ENCODE measurements at regions not wholly inside any gene's neighbourhood (a gene's known extent, or its start where the extent isn't known, plus 50 kb on each side); places are given as distances from the start of the nearest gene placed in this dataset.

GRCh38 chr13:83221256-83221655 lies 661.0 kb downstream of the SLITRK1 start:
- H3K9me3 ChIP-seq (ENCODE audit: control insufficient read depth in 2 of 2, insufficient read depth in 1 of 2, low read length in 1 of 2) = no peaks in the 10 kb centered on the region
- no peak overlapping the region for H3K4me3 ChIP-seq (ENCODE audit: low read length in 2 of 2)
- no peaks in the 10 kb centered on the region for H3K36me3 ChIP-seq (ENCODE audit: control insufficient read depth in 2 of 2, insufficient read depth in 2 of 2, low read length in 1 of 2)
- DNase-seq (ENCODE audit: low read depth in 6 of 9, low spot score in 9 of 9) = no peak
- no peaks in the 10 kb centered on the region for H3K27me3 ChIP-seq (ENCODE audit: control insufficient read depth in 2 of 2, insufficient read depth in 1 of 2, low read length in 1 of 2)
- H3K27ac ChIP-seq (ENCODE audit: low read depth in 1 of 2, low read length in 1 of 2) = no peak overlapping the region
- no peaks in the 10 kb centered on the region for H3K4me1 ChIP-seq (ENCODE audit: control insufficient read depth in 2 of 2, insufficient read depth in 2 of 2, low read length in 2 of 2)
- 98% methylated on average over 1 of the region's 1 CpG for WGBS

- H3K27ac ChIP-seq (ENCODE audit: low read depth in 1 of 2, low read length in 1 of 2) = no peak overlapping the region
- no peaks in the 10 kb centered on the region for H3K9me3 ChIP-seq (ENCODE audit: control insufficient read depth in 2 of 2, insufficient read depth in 1 of 2, low read length in 1 of 2)
- WGBS = 97% methylated on average over 2 of the region's 2 CpGs
- no peaks in the 10 kb centered on the region for H3K36me3 ChIP-seq (ENCODE audit: control insufficient read depth in 2 of 2, insufficient read depth in 2 of 2, low read length in 1 of 2)
- no peak for DNase-seq (ENCODE audit: low read depth in 6 of 9, low spot score in 9 of 9)
- H3K4me1 ChIP-seq (ENCODE audit: control insufficient read depth in 2 of 2, insufficient read depth in 2 of 2, low read length in 2 of 2) = no peaks in the 10 kb centered on the region
- no peak overlapping the region for H3K4me3 ChIP-seq (ENCODE audit: low read length in 2 of 2)
- H3K27me3 ChIP-seq (ENCODE audit: control insufficient read depth in 2 of 2, insufficient read depth in 1 of 2, low read length in 1 of 2) = no peaks in the 10 kb centered on the region
These were observed 662.0 kb downstream of the SLITRK1 start for GRCh38 chr13:83220241-83220640.

- no peak for DNase-seq (ENCODE audit: low read depth in 6 of 9, low spot score in 9 of 9)
- no peaks in the 10 kb centered on the region for H3K27me3 ChIP-seq (ENCODE audit: control insufficient read depth in 2 of 2, insufficient read depth in 1 of 2, low read length in 1 of 2)
- no peak overlapping the region for H3K4me3 ChIP-seq (ENCODE audit: low read length in 2 of 2)
- H3K9me3 ChIP-seq (ENCODE audit: control insufficient read depth in 2 of 2, insufficient read depth in 1 of 2, low read length in 1 of 2) = no peaks in the 10 kb centered on the region
- 97% methylated on average over 3 of the region's 3 CpGs for WGBS
- no peaks in the 10 kb centered on the region for H3K4me1 ChIP-seq (ENCODE audit: control insufficient read depth in 2 of 2, insufficient read depth in 2 of 2, low read length in 2 of 2)
- no peaks in the 10 kb centered on the region for H3K36me3 ChIP-seq (ENCODE audit: control insufficient read depth in 2 of 2, insufficient read depth in 2 of 2, low read length in 1 of 2)
- H3K27ac ChIP-seq (ENCODE audit: low read depth in 1 of 2, low read length in 1 of 2) = no peak overlapping the region
These were observed 662.4 kb downstream of the SLITRK1 start for GRCh38 chr13:83219832-83220231.

GRCh38 chr13:83216479-83217245 lies 665.6 kb downstream of the SLITRK1 start:
- Histone ChIP-seq H3K27ac (ENCODE audit: low read depth in 1 of 2, low read length in 1 of 2) (no peak overlapping the region), H3K9me3 (ENCODE audit: control insufficient read depth in 2 of 2, insufficient read depth in 1 of 2, low read length in 1 of 2) (no peaks in the 10 kb centered on the region), H3K4me3 (ENCODE audit: low read length in 2 of 2) (no peak overlapping the region), H3K27me3 (ENCODE audit: control insufficient read depth in 2 of 2, insufficient read depth in 1 of 2, low read length in 1 of 2) (no peaks in the 10 kb centered on the region), H3K4me1 (ENCODE audit: control insufficient read depth in 2 of 2, insufficient read depth in 2 of 2, low read length in 2 of 2) (no peaks in the 10 kb centered on the region), H3K36me3 (ENCODE audit: control insufficient read depth in 2 of 2, insufficient read depth in 2 of 2, low read length in 1 of 2) (no peaks in the 10 kb centered on the region)
- DNase-seq (ENCODE audit: low read depth in 6 of 9, low spot score in 9 of 9) = no peak
- WGBS = 94% methylated on average over 1 of the region's 1 CpG

GRCh38 chr13:83215627-83216026 lies 666.6 kb downstream of the SLITRK1 start:
- no peaks in the 10 kb centered on the region for H3K27me3 ChIP-seq (ENCODE audit: control insufficient read depth in 2 of 2, insufficient read depth in 1 of 2, low read length in 1 of 2)
- H3K4me1 ChIP-seq (ENCODE audit: control insufficient read depth in 2 of 2, insufficient read depth in 2 of 2, low read length in 2 of 2) = no peaks in the 10 kb centered on the region
- 91% methylated on average over 1 of the region's 1 CpG for WGBS
- H3K27ac ChIP-seq (ENCODE audit: low read depth in 1 of 2, low read length in 1 of 2) = no peak overlapping the region
- no peak for DNase-seq (ENCODE audit: low read depth in 6 of 9, low spot score in 9 of 9)
- no peaks in the 10 kb centered on the region for H3K9me3 ChIP-seq (ENCODE audit: control insufficient read depth in 2 of 2, insufficient read depth in 1 of 2, low read length in 1 of 2)
- no peak overlapping the region for H3K4me3 ChIP-seq (ENCODE audit: low read length in 2 of 2)
- H3K36me3 ChIP-seq (ENCODE audit: control insufficient read depth in 2 of 2, insufficient read depth in 2 of 2, low read length in 1 of 2) = no peaks in the 10 kb centered on the region

GRCh38 chr13:83214452-83214851 lies 667.8 kb downstream of the SLITRK1 start:
- H3K4me1 ChIP-seq (ENCODE audit: control insufficient read depth in 2 of 2, insufficient read depth in 2 of 2, low read length in 2 of 2) = no peaks in the 10 kb centered on the region
- H3K27ac ChIP-seq (ENCODE audit: low read depth in 1 of 2, low read length in 1 of 2) = no peak overlapping the region
- no peaks in the 10 kb centered on the region for H3K9me3 ChIP-seq (ENCODE audit: control insufficient read depth in 2 of 2, insufficient read depth in 1 of 2, low read length in 1 of 2)
- no peak for DNase-seq (ENCODE audit: low read depth in 6 of 9, low spot score in 9 of 9)
- H3K4me3 ChIP-seq (ENCODE audit: low read length in 2 of 2) = no peak overlapping the region
- H3K27me3 ChIP-seq (ENCODE audit: control insufficient read depth in 2 of 2, insufficient read depth in 1 of 2, low read length in 1 of 2) = no peaks in the 10 kb centered on the region
- H3K36me3 ChIP-seq (ENCODE audit: control insufficient read depth in 2 of 2, insufficient read depth in 2 of 2, low read length in 1 of 2) = no peaks in the 10 kb centered on the region
- WGBS = 90% methylated on average over 1 of the region's 1 CpG

GRCh38 chr13:83211301-83211700 lies 671.0 kb downstream of the SLITRK1 start:
- H3K4me3 ChIP-seq (ENCODE audit: low read length in 2 of 2) = no peak overlapping the region
- no peaks in the 10 kb centered on the region for H3K4me1 ChIP-seq (ENCODE audit: control insufficient read depth in 2 of 2, insufficient read depth in 2 of 2, low read length in 2 of 2)
- no peaks in the 10 kb centered on the region for H3K27me3 ChIP-seq (ENCODE audit: control insufficient read depth in 2 of 2, insufficient read depth in 1 of 2, low read length in 1 of 2)
- DNase-seq (ENCODE audit: low read depth in 6 of 9, low spot score in 9 of 9) = no peak
- H3K9me3 ChIP-seq (ENCODE audit: control insufficient read depth in 2 of 2, insufficient read depth in 1 of 2, low read length in 1 of 2) = no peaks in the 10 kb centered on the region
- 94% methylated on average over 1 of the region's 1 CpG for WGBS
- no peak overlapping the region for H3K27ac ChIP-seq (ENCODE audit: low read depth in 1 of 2, low read length in 1 of 2)
- no peaks in the 10 kb centered on the region for H3K36me3 ChIP-seq (ENCODE audit: control insufficient read depth in 2 of 2, insufficient read depth in 2 of 2, low read length in 1 of 2)

GRCh38 chr13:83204886-83205285 lies 677.4 kb downstream of the SLITRK1 start:
- H3K27ac ChIP-seq (ENCODE audit: low read depth in 1 of 2, low read length in 1 of 2) = no peak overlapping the region
- H3K27me3 ChIP-seq (ENCODE audit: control insufficient read depth in 2 of 2, insufficient read depth in 1 of 2, low read length in 1 of 2) = no peaks in the 10 kb centered on the region
- H3K4me1 ChIP-seq (ENCODE audit: control insufficient read depth in 2 of 2, insufficient read depth in 2 of 2, low read length in 2 of 2) = no peaks in the 10 kb centered on the region
- H3K4me3 ChIP-seq (ENCODE audit: low read length in 2 of 2) = no peak overlapping the region
- H3K9me3 ChIP-seq (ENCODE audit: control insufficient read depth in 2 of 2, insufficient read depth in 1 of 2, low read length in 1 of 2) = no peaks in the 10 kb centered on the region
- H3K36me3 ChIP-seq (ENCODE audit: control insufficient read depth in 2 of 2, insufficient read depth in 2 of 2, low read length in 1 of 2) = no peaks in the 10 kb centered on the region
- whole genome bisulfite sequencing = 92% methylated on average over 3 of the region's 3 CpGs
- DNase-seq (ENCODE audit: low read depth in 6 of 9, low spot score in 9 of 9) = no peak

GRCh38 chr13:83201506-83201905 lies 680.8 kb downstream of the SLITRK1 start:
- no peaks in the 10 kb centered on the region for H3K27me3 ChIP-seq (ENCODE audit: control insufficient read depth in 2 of 2, insufficient read depth in 1 of 2, low read length in 1 of 2)
- H3K4me1 ChIP-seq (ENCODE audit: control insufficient read depth in 2 of 2, insufficient read depth in 2 of 2, low read length in 2 of 2) = no peaks in the 10 kb centered on the region
- H3K4me3 ChIP-seq (ENCODE audit: low read length in 2 of 2) = no peak overlapping the region
- H3K36me3 ChIP-seq (ENCODE audit: control insufficient read depth in 2 of 2, insufficient read depth in 2 of 2, low read length in 1 of 2) = no peaks in the 10 kb centered on the region
- DNase-seq (ENCODE audit: low read depth in 6 of 9, low spot score in 9 of 9) = no peak
- H3K27ac ChIP-seq (ENCODE audit: low read depth in 1 of 2, low read length in 1 of 2) = no peak overlapping the region
- no peaks in the 10 kb centered on the region for H3K9me3 ChIP-seq (ENCODE audit: control insufficient read depth in 2 of 2, insufficient read depth in 1 of 2, low read length in 1 of 2)
- WGBS = 90% methylated on average over 3 of the region's 3 CpGs

All from thymus (tissue), 11 donors.